H9 (cell line): ENCODE measurements at regions not wholly inside any gene's neighbourhood (a gene's known extent, or its start where the extent isn't known, plus 50 kb on each side); places are given as distances from the start of the nearest gene placed in this dataset.

Source experiments
- DNase-seq: peaks from one replicate; pipeline ENCODE4 v3.0.0-alpha.2; 2017
- H2AFZ ChIP-seq: one replicate; pipeline ENCODE4 v1.6.1; 2013; ENCODE audit warnings: mild to moderate bottlenecking, low read length, control low read depth, moderate library complexity
- H2AK5ac ChIP-seq: 2 replicates; pipeline ENCODE4 v1.6.1; 2013; ENCODE audit warnings: low read length, control low read depth, mixed read lengths; ENCODE audit not compliant: insufficient read length
- H2BK120ac ChIP-seq: one replicate; pipeline ENCODE4 v1.6.1; 2013; ENCODE audit warnings: low read depth, mild to moderate bottlenecking, low read length, control low read depth, inconsistent platforms; ENCODE audit not compliant: poor library complexity, severe bottlenecking
- H2BK12ac ChIP-seq: 2 replicates; pipeline ENCODE4 v1.6.1; 2013; ENCODE audit warnings: low read length, control low read depth, mixed read lengths, low read depth; ENCODE audit not compliant: insufficient read length
- H2BK15ac ChIP-seq: 2 replicates; pipeline ENCODE4 v1.6.1; 2013; ENCODE audit warnings: low read depth, low read length, control low read depth
- H2BK20ac ChIP-seq: one replicate; pipeline ENCODE4 v1.6.1; 2013; ENCODE audit warnings: low read depth, mild to moderate bottlenecking, low read length, control low read depth, inconsistent platforms; ENCODE audit not compliant: poor library complexity, severe bottlenecking
- H2BK5ac ChIP-seq: 2 replicates; pipeline ENCODE4 v1.6.1; 2013; ENCODE audit warnings: low read length, control low read depth, mixed read lengths; ENCODE audit not compliant: insufficient read length
- H3K14ac ChIP-seq: 2 replicates; pipeline ENCODE4 v1.6.1; 2013; ENCODE audit warnings: low read length, control low read depth; ENCODE audit not compliant: insufficient read depth
- H3K18ac ChIP-seq: 2 replicates; pipeline ENCODE4 v1.6.1; 2013; ENCODE audit warnings: low read depth, mild to moderate bottlenecking, mixed read lengths, low read length, control low read depth; ENCODE audit not compliant: insufficient read length
- H3K23ac ChIP-seq: 2 replicates; pipeline ENCODE4 v1.6.1; 2013; ENCODE audit warnings: low read length, control low read depth, mixed read lengths, low read depth; ENCODE audit not compliant: insufficient read length
- H3K23me2 ChIP-seq: 2 replicates; pipeline ENCODE4 v1.6.1; 2013; ENCODE audit warnings: low read depth, mild to moderate bottlenecking, mixed read lengths, low read length, control low read depth; ENCODE audit not compliant: insufficient read length, poor library complexity, severe bottlenecking
- H3K27ac ChIP-seq: 2 replicates; pipeline ENCODE4 v1.5.1; 2013; ENCODE audit warnings: low read length, control low read depth, mixed read lengths, low read depth; ENCODE audit not compliant: insufficient read length
- H3K27me3 ChIP-seq: 2 replicates; pipeline ENCODE4 v1.6.1; 2013; ENCODE audit warnings: low read length, control low read depth, inconsistent platforms; ENCODE audit not compliant: insufficient read depth
- H3K4ac ChIP-seq: 2 replicates; pipeline ENCODE4 v1.6.1; 2013; ENCODE audit warnings: low read depth, mild to moderate bottlenecking, control low read depth, inconsistent platforms, low read length, moderate library complexity
- H3K4me1 ChIP-seq: 2 replicates; pipeline ENCODE4 v1.6.1; 2013; ENCODE audit warnings: low read length, control low read depth, inconsistent platforms; ENCODE audit not compliant: insufficient read depth
- H3K4me2 ChIP-seq: 2 replicates; pipeline ENCODE4 v1.6.1; 2013; ENCODE audit warnings: low read length, control low read depth, mixed read lengths; ENCODE audit not compliant: insufficient read length, insufficient read depth
- H3K56ac ChIP-seq: 2 replicates; pipeline ENCODE4 v1.6.1; 2013; ENCODE audit warnings: low read depth, mild to moderate bottlenecking, mixed read lengths, low read length, control low read depth; ENCODE audit not compliant: insufficient read length
- H3K79me1 ChIP-seq: 2 replicates; pipeline ENCODE4 v1.6.1; 2013; ENCODE audit warnings: low read depth, mild to moderate bottlenecking, moderate library complexity, low read length, control low read depth, inconsistent platforms; ENCODE audit not compliant: insufficient read depth, poor library complexity, severe bottlenecking
- H3K79me2 ChIP-seq: 2 replicates; pipeline ENCODE4 v1.6.1; 2013; ENCODE audit warnings: low read length, control low read depth, inconsistent platforms; ENCODE audit not compliant: insufficient read depth
- H3K9ac ChIP-seq: 2 replicates; pipeline ENCODE4 v1.6.1; 2013; ENCODE audit warnings: low read length, control low read depth, mixed read lengths; ENCODE audit not compliant: insufficient read length; ENCODE audit errors: extremely low read depth
- H3K9me3 ChIP-seq: one replicate; pipeline ENCODE4 v1.6.1; 2013; ENCODE audit warnings: low read depth, low read length, inconsistent platforms; ENCODE audit not compliant: control insufficient read depth
- H3T11ph ChIP-seq: one replicate; pipeline ENCODE4 v1.6.1; 2013; ENCODE audit warnings: mild to moderate bottlenecking, low read length, control low read depth, inconsistent platforms
- H4K20me1 ChIP-seq: one replicate; pipeline ENCODE4 v1.6.1; 2013; ENCODE audit not compliant: control insufficient read depth, insufficient read length, insufficient read depth
- H4K5ac ChIP-seq: 2 replicates; pipeline ENCODE4 v1.6.1; 2013; ENCODE audit warnings: low read depth, mild to moderate bottlenecking, mixed read lengths, low read length, control low read depth; ENCODE audit not compliant: insufficient read length
- H4K8ac ChIP-seq: replicated peaks from 2 replicates; pipeline ENCODE4 v1.6.1; 2013; ENCODE audit warnings: low read length, control low read depth, mixed read lengths, low read depth; ENCODE audit not compliant: insufficient read length
- H4K91ac ChIP-seq: 2 replicates; pipeline ENCODE4 v1.6.1; 2013; ENCODE audit warnings: low read depth, mild to moderate bottlenecking, moderate library complexity, mixed read lengths, low read length, control low read depth; ENCODE audit not compliant: insufficient read length
- H3K27ac Mint-ChIP-seq, 3 experiments: 2 replicates in 2 of 3; 3 replicates in 1 of 3; pipeline ENCODE4 v1.8.0; 2020 to 2021; ENCODE audit warnings: mixed read lengths in 3 of 3, mild to moderate bottlenecking in 1 of 3, moderate library complexity in 1 of 3
- H3K27me3 Mint-ChIP-seq: 2 replicates; pipeline ENCODE4 v1.8.0; 2021; ENCODE audit warnings: low read depth, mild to moderate bottlenecking, moderate library complexity, mixed read lengths
- H3K36me3 Mint-ChIP-seq, 3 experiments: 2 replicates in 2 of 3; 3 replicates in 1 of 3; pipeline ENCODE4 v1.8.0; 2020 to 2021; ENCODE audit warnings: low read depth in 3 of 3, mixed read lengths in 3 of 3; ENCODE audit not compliant: insufficient read depth in 1 of 3
- H3K4me1 Mint-ChIP-seq, 2 experiments: 2 replicates each; pipeline ENCODE4 v1.8.0; 2020; ENCODE audit warnings: mixed read lengths in 2 of 2
- H3K4me3 Mint-ChIP-seq, 2 experiments: 2 replicates in 1 of 2; 3 replicates in 1 of 2; pipeline ENCODE4 v1.8.0; 2020 to 2021; ENCODE audit warnings: mild to moderate bottlenecking in 2 of 2, mixed read lengths in 2 of 2, moderate library complexity in 1 of 2
- H3K9me3 Mint-ChIP-seq, 2 experiments: 2 replicates in 1 of 2; 3 replicates in 1 of 2; pipeline ENCODE4 v1.8.0; 2020; ENCODE audit warnings: mild to moderate bottlenecking in 2 of 2, mixed read lengths in 2 of 2, moderate library complexity in 1 of 2
- CTCF ChIP-seq: fragments of 200-600 bp; sonication (generic); conservative IDR thresholded peaks from 3 replicates; pipeline ENCODE4 v1.8.0; 2021; ENCODE audit warnings: antibody characterized with exemption, mild to moderate bottlenecking
- WGBS: extraction: QIAGEN DNeasy Blood & Tissue Kit; methylation state at CpG from one replicate; pipeline ENCODE4 v1.1.7; 2013; ENCODE audit warnings: missing lambda C conversion rate, low lambda C conversion rate, mixed read lengths; ENCODE audit not compliant: insufficient read length; ENCODE audit errors: extremely low coverage; 5-methylcytosine and 5-hydroxymethylcytosine counted together

- Histone ChIP-seq H2AK5ac (no peak overlapping the region), H2BK5ac (no peak overlapping the region), H3K27me3 (no peaks in the 10 kb centered on the region), H4K91ac (no peak overlapping the region), H3K18ac (no peak overlapping the region), H2BK20ac (no peak overlapping the region), H3T11ph (no peak overlapping the region), H3K9ac (no peak overlapping the region), H3K27ac (no peak overlapping the region), H2BK120ac (no peak overlapping the region), H4K20me1 (no peaks in the 10 kb centered on the region), H3K23me2 (no peaks in the 10 kb centered on the region), H3K9me3 (no peaks in the 10 kb centered on the region), H3K4me2 (no peak overlapping the region), H2BK15ac (no peak overlapping the region), H4K8ac (no peak overlapping the region), H4K5ac (no peak overlapping the region), H3K79me2 (no peaks in the 10 kb centered on the region), H3K4ac (no peak overlapping the region), H3K56ac (no peak overlapping the region), H3K23ac (no peak overlapping the region), H3K14ac (no peak overlapping the region), H3K79me1 (no peaks in the 10 kb centered on the region), H3K4me1 (no peaks in the 10 kb centered on the region), H2AFZ (no peak overlapping the region), H2BK12ac (no peak overlapping the region)
- peak; percentile 39 for DNase-seq
- Mint-ChIP-seq H3K4me1 (peaks cover 3 to 4% of the 10 kb centered on the region in 2 experiments; a peak in 3 of 4 replicates), H3K9me3 (no peaks in the 10 kb centered on the region), H3K36me3 (no peaks in the 10 kb centered on the region), H3K27me3 (no peaks in the 10 kb centered on the region), H3K27ac (no peak overlapping the region), H3K4me3 (no peak overlapping the region)
- WGBS = no CpG with 5 or more reads among the region's 3 CpGs
- no peak for TF ChIP-seq CTCF
These were observed 623.2 kb upstream of the PKN2 start for GRCh38 chr1:88060750-88061491.
